ENCODE measurements at regions not wholly inside any gene's neighbourhood (a gene's known extent, or its start where the extent isn't known, plus 50 kb on each side); places are given as distances from the start of the nearest gene placed in this dataset.

- H3K9me3 ChIP-seq (ENCODE audit: control insufficient read depth, low read depth, low read length), result no peaks in the 10 kb centered on the region
- no peaks in the 10 kb centered on the region for H3K27me3 ChIP-seq (ENCODE audit: control insufficient read depth, insufficient read depth, low read length)
- H3K4me3 ChIP-seq (ENCODE audit: low read length), result no peak overlapping the region
- WGBS (ENCODE audit: insufficient coverage, low lambda C conversion rate), result 90% methylated on average over 1 of the region's 9 CpGs
- no peak overlapping the region for H3K27ac ChIP-seq (ENCODE audit: low read length)
- no peaks in the 10 kb centered on the region for H3K4me1 ChIP-seq (ENCODE audit: control insufficient read depth, insufficient read depth, low read length)
- no peaks in the 10 kb centered on the region for H3K36me3 ChIP-seq (ENCODE audit: control insufficient read depth, insufficient read depth, low read length)
- DNase-seq, result no peak
Observed at GRCh38 chr18:10319914-10320600, 134.4 kb upstream of the APCDD1 start.

GRCh38 chr18:10320791-10321190 lies 133.6 kb upstream of the APCDD1 start:
- DNase-seq, result no peak
- no CpG with 5 or more reads among the region's 7 CpGs for WGBS (ENCODE audit: insufficient coverage, low lambda C conversion rate)
- no peak overlapping the region for H3K27ac ChIP-seq (ENCODE audit: low read length)

GRCh38 chr18:10321576-10321975 lies 132.9 kb upstream of the APCDD1 start:
- DNase-seq, result no peak

More at GRCh38 chr18:10320791-10321190, 133.6 kb upstream of the APCDD1 start:
- H3K27me3 ChIP-seq (ENCODE audit: control insufficient read depth, insufficient read depth, low read length), result no peaks in the 10 kb centered on the region
- no peak overlapping the region for H3K4me3 ChIP-seq (ENCODE audit: low read length)
- no peaks in the 10 kb centered on the region for H3K9me3 ChIP-seq (ENCODE audit: control insufficient read depth, low read depth, low read length)
- no peaks in the 10 kb centered on the region for H3K36me3 ChIP-seq (ENCODE audit: control insufficient read depth, insufficient read depth, low read length)
- no peaks in the 10 kb centered on the region for H3K4me1 ChIP-seq (ENCODE audit: control insufficient read depth, insufficient read depth, low read length)

GRCh38 chr18:10322004-10322403 lies 132.4 kb upstream of the APCDD1 start:
- WGBS (ENCODE audit: insufficient coverage, low lambda C conversion rate), result no CpG with 5 or more reads among the region's 7 CpGs
- Histone ChIP-seq H3K27me3 (ENCODE audit: control insufficient read depth, insufficient read depth, low read length) (no peaks in the 10 kb centered on the region), H3K4me3 (ENCODE audit: low read length) (no peak overlapping the region), H3K4me1 (ENCODE audit: control insufficient read depth, insufficient read depth, low read length) (no peaks in the 10 kb centered on the region), H3K36me3 (ENCODE audit: control insufficient read depth, insufficient read depth, low read length) (no peaks in the 10 kb centered on the region), H3K9me3 (ENCODE audit: control insufficient read depth, low read depth, low read length) (no peaks in the 10 kb centered on the region), H3K27ac (ENCODE audit: low read length) (no peak overlapping the region)
- DNase-seq, result no peak

More at GRCh38 chr18:10321576-10321975, 132.9 kb upstream of the APCDD1 start:
- Histone ChIP-seq H3K27ac (ENCODE audit: low read length) (no peak overlapping the region), H3K4me1 (ENCODE audit: control insufficient read depth, insufficient read depth, low read length) (no peaks in the 10 kb centered on the region), H3K36me3 (ENCODE audit: control insufficient read depth, insufficient read depth, low read length) (no peaks in the 10 kb centered on the region), H3K9me3 (ENCODE audit: control insufficient read depth, low read depth, low read length) (no peaks in the 10 kb centered on the region), H3K4me3 (ENCODE audit: low read length) (no peak overlapping the region), H3K27me3 (ENCODE audit: control insufficient read depth, insufficient read depth, low read length) (no peaks in the 10 kb centered on the region)
- no CpG with 5 or more reads among the region's 2 CpGs for WGBS (ENCODE audit: insufficient coverage, low lambda C conversion rate)

GRCh38 chr18:10322435-10322834 lies 132.0 kb upstream of the APCDD1 start:
- no peak overlapping the region for H3K27ac ChIP-seq (ENCODE audit: low read length)
- no peaks in the 10 kb centered on the region for H3K27me3 ChIP-seq (ENCODE audit: control insufficient read depth, insufficient read depth, low read length)
- no peak for DNase-seq
- no peak overlapping the region for H3K4me3 ChIP-seq (ENCODE audit: low read length)
- no CpG with 5 or more reads among the region's 2 CpGs for WGBS (ENCODE audit: insufficient coverage, low lambda C conversion rate)
- no peaks in the 10 kb centered on the region for H3K4me1 ChIP-seq (ENCODE audit: control insufficient read depth, insufficient read depth, low read length)
- no peaks in the 10 kb centered on the region for H3K9me3 ChIP-seq (ENCODE audit: control insufficient read depth, low read depth, low read length)
- H3K36me3 ChIP-seq (ENCODE audit: control insufficient read depth, insufficient read depth, low read length), result no peaks in the 10 kb centered on the region

GRCh38 chr18:10329101-10329500 lies 125.3 kb upstream of the APCDD1 start:
- peaks cover 4% of the 10 kb centered on the region for H3K27me3 ChIP-seq (ENCODE audit: control insufficient read depth, insufficient read depth, low read length)
- H3K27ac ChIP-seq (ENCODE audit: low read length), result no peak overlapping the region
- H3K9me3 ChIP-seq (ENCODE audit: control insufficient read depth, low read depth, low read length), result no peaks in the 10 kb centered on the region
- no peak overlapping the region for H3K4me3 ChIP-seq (ENCODE audit: low read length)
- no peaks in the 10 kb centered on the region for H3K36me3 ChIP-seq (ENCODE audit: control insufficient read depth, insufficient read depth, low read length)
- no peak for DNase-seq
- no CpG with 5 or more reads among the region's 3 CpGs for WGBS (ENCODE audit: insufficient coverage, low lambda C conversion rate)
- no peaks in the 10 kb centered on the region for H3K4me1 ChIP-seq (ENCODE audit: control insufficient read depth, insufficient read depth, low read length)

GRCh38 chr18:10330428-10330827 lies 124.0 kb upstream of the APCDD1 start:
- no peak overlapping the region for H3K4me3 ChIP-seq (ENCODE audit: low read length)
- H3K9me3 ChIP-seq (ENCODE audit: control insufficient read depth, low read depth, low read length), result no peaks in the 10 kb centered on the region
- no peaks in the 10 kb centered on the region for H3K36me3 ChIP-seq (ENCODE audit: control insufficient read depth, insufficient read depth, low read length)
- peaks cover 4% of the 10 kb centered on the region for H3K27me3 ChIP-seq (ENCODE audit: control insufficient read depth, insufficient read depth, low read length)
- DNase-seq, result no peak
- no peaks in the 10 kb centered on the region for H3K4me1 ChIP-seq (ENCODE audit: control insufficient read depth, insufficient read depth, low read length)
- no peak overlapping the region for H3K27ac ChIP-seq (ENCODE audit: low read length)
- WGBS (ENCODE audit: insufficient coverage, low lambda C conversion rate), result 100% methylated on average over 1 of the region's 5 CpGs

GRCh38 chr18:10332452-10332851 lies 122.0 kb upstream of the APCDD1 start:
- Histone ChIP-seq H3K9me3 (ENCODE audit: control insufficient read depth, low read depth, low read length) (no peaks in the 10 kb centered on the region), H3K36me3 (ENCODE audit: control insufficient read depth, insufficient read depth, low read length) (no peaks in the 10 kb centered on the region), H3K4me1 (ENCODE audit: control insufficient read depth, insufficient read depth, low read length) (no peaks in the 10 kb centered on the region), H3K27me3 (ENCODE audit: control insufficient read depth, insufficient read depth, low read length) (peaks cover 4% of the 10 kb centered on the region), H3K4me3 (ENCODE audit: low read length) (no peak overlapping the region), H3K27ac (ENCODE audit: low read length) (no peak overlapping the region)
- no CpG with 5 or more reads among the region's 9 CpGs for WGBS (ENCODE audit: insufficient coverage, low lambda C conversion rate)
- no peak for DNase-seq

- Histone ChIP-seq H3K4me3 (ENCODE audit: low read length) (no peak overlapping the region), H3K4me1 (ENCODE audit: control insufficient read depth, insufficient read depth, low read length) (no peaks in the 10 kb centered on the region), H3K27ac (ENCODE audit: low read length) (no peak overlapping the region), H3K27me3 (ENCODE audit: control insufficient read depth, insufficient read depth, low read length) (peaks cover 4% of the 10 kb centered on the region), H3K9me3 (ENCODE audit: control insufficient read depth, low read depth, low read length) (no peaks in the 10 kb centered on the region), H3K36me3 (ENCODE audit: control insufficient read depth, insufficient read depth, low read length) (no peaks in the 10 kb centered on the region)
- 100% methylated on average over 2 of the region's 14 CpGs for WGBS (ENCODE audit: insufficient coverage, low lambda C conversion rate)
- DNase-seq, result no peak
Observed at GRCh38 chr18:10336749-10337350, 117.6 kb upstream of the APCDD1 start.

GRCh38 chr18:10340821-10341220 lies 113.6 kb upstream of the APCDD1 start:
- no peaks in the 10 kb centered on the region for H3K36me3 ChIP-seq (ENCODE audit: control insufficient read depth, insufficient read depth, low read length)
- no peak overlapping the region for H3K4me3 ChIP-seq (ENCODE audit: low read length)
- H3K27ac ChIP-seq (ENCODE audit: low read length), result no peak overlapping the region
- no peaks in the 10 kb centered on the region for H3K9me3 ChIP-seq (ENCODE audit: control insufficient read depth, low read depth, low read length)
- H3K27me3 ChIP-seq (ENCODE audit: control insufficient read depth, insufficient read depth, low read length), result no peaks in the 10 kb centered on the region
- no peak for DNase-seq
- no CpG with 5 or more reads among the region's 5 CpGs for WGBS (ENCODE audit: insufficient coverage, low lambda C conversion rate)
- H3K4me1 ChIP-seq (ENCODE audit: control insufficient read depth, insufficient read depth, low read length), result no peaks in the 10 kb centered on the region

GRCh38 chr18:10343778-10344177 lies 110.7 kb upstream of the APCDD1 start:
- Histone ChIP-seq H3K27me3 (ENCODE audit: control insufficient read depth, insufficient read depth, low read length) (no peaks in the 10 kb centered on the region), H3K4me3 (ENCODE audit: low read length) (no peak overlapping the region), H3K27ac (ENCODE audit: low read length) (no peak overlapping the region), H3K4me1 (ENCODE audit: control insufficient read depth, insufficient read depth, low read length) (no peaks in the 10 kb centered on the region), H3K9me3 (ENCODE audit: control insufficient read depth, low read depth, low read length) (no peaks in the 10 kb centered on the region), H3K36me3 (ENCODE audit: control insufficient read depth, insufficient read depth, low read length) (no peaks in the 10 kb centered on the region)
- no peak for DNase-seq
- WGBS (ENCODE audit: insufficient coverage, low lambda C conversion rate), result no CpG with 5 or more reads among the region's 11 CpGs

All from large intestine (tissue), 3 donors.